ENCODE measurements at regions not wholly inside any gene's neighbourhood (a gene's known extent, or its start where the extent isn't known, plus 50 kb on each side); places are given as distances from the start of the nearest gene placed in this dataset.

GRCh38 chr21:43348170-43348766, 78.7 kb downstream of the SIK1 start:
- DNase-seq, result no peak

- DNase-seq, result no peak
Measured at GRCh38 chr21:43347461-43348169, 79.3 kb downstream of the SIK1 start.

- DNase-seq, result no peak
Measured at GRCh38 chr21:43346551-43346950, 80.4 kb downstream of the SIK1 start.

GRCh38 chr21:43345746-43346409, 81.1 kb downstream of the SIK1 start:
- DNase-seq, result no peak

- DNase-seq, result no peak
Measured at GRCh38 chr21:43345046-43345745, 81.7 kb downstream of the SIK1 start.

- DNase-seq, result no peak
Measured at GRCh38 chr21:43343992-43344886, 82.7 kb downstream of the SIK1 start.

GRCh38 chr21:43343095-43343991, 83.6 kb downstream of the SIK1 start:
- DNase-seq, result no peak

GRCh38 chr21:43342301-43342881, 84.5 kb downstream of the SIK1 start:
- DNase-seq, result no peak

- no peak for DNase-seq
Measured at GRCh38 chr21:43341378-43342161, 85.4 kb downstream of the SIK1 start.

- DNase-seq, result no peak
Measured at GRCh38 chr21:43340491-43341377, 86.2 kb downstream of the SIK1 start.

GRCh38 chr21:43339668-43340067, 87.3 kb downstream of the SIK1 start:
- DNase-seq, result no peak

- DNase-seq, result no peak
Measured at GRCh38 chr21:43338951-43339350, 88.0 kb downstream of the SIK1 start.

- DNase-seq, result no peak
Measured at GRCh38 chr21:43337901-43338655, 88.9 kb downstream of the SIK1 start.

GRCh38 chr21:43335119-43335518, 91.8 kb downstream of the SIK1 start:
- DNase-seq, result no peak

- DNase-seq, result no peak
Measured at GRCh38 chr21:43334214-43334958, 92.5 kb downstream of the SIK1 start.

- no peak for DNase-seq
Measured at GRCh38 chr21:43333298-43334062, 93.5 kb downstream of the SIK1 start.

GRCh38 chr21:43332861-43333297, 94.1 kb downstream of the SIK1 start:
- DNase-seq, result no peak
